Stimulated activated CD8-positive, alpha-beta memory T cell treated with anti-CD3 and anti-CD28 coated beads, Interleukin-7, amount 100 ng/mL, for 48 hours (primary cell): ENCODE measurements at regions not wholly inside any gene's neighbourhood (a gene's known extent, or its start where the extent isn't known, plus 50 kb on each side); places are given as distances from the start of the nearest gene placed in this dataset.

Experiments used
- DNase-seq, 2 donors: peaks; one replicate each; pipeline ENCODE4 v3.0.0-alpha.2; 2020; ENCODE audit warnings: low read depth in 1 of 2; ENCODE audit errors: extremely low read depth in 1 of 2

DNA sequence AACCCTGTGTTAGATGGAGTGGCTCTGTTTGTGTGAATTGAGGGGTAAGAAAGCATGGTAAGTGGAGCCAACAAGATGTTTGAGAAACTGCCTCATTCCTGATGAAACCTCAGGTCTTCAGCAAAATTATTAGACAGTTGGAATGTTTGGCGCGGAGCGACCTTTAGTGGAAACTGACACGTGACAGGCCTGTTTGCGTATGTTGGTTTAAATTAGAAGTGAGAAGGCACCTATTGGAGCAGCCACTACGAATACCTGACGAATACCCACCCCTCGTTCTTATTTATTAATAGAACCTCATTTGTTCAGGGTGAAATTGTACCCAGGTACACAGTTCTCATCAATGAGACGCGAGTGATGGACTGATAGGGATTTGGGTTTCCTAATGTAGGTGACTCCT lies 63.2 kb upstream of the MIR17HG start:
- DNase-seq: no peak

DNA sequence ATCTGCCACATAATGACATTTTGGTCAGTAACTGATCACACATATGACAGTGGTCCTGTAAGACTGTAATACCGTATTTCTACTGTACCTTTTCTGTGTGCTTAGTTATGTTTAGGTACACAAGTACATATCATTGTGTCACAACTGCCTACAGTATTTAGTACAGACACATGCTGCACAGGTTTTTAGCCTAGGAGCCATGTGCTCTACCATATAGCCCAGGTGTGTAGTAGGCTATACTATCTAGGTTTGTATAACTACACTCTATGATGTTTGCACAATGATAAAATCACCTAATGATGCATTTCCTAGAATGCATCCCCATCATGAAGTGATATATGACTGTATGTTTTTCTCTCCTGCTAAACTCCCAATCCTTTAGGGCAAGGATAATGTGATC lies 61.2 kb upstream of the MIR17HG start:
- no peak for DNase-seq

DNA sequence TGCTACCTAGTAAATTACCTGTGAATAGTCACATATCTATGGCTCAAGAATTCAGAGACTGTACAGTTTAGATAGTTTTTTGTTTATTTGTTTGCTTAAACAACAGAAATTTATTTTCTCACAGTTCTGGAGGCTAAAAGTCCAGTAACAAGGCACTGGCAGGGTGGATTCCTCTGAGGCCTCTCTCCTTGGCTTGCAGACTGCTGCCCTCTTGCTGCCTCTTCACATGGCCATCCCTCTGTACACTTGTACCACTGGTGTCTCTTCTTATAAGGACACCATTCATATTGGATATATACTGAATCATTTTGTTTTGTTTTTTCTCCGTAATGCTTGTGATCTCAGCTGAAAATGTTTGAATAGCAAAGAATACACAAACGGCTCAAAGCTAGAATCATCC lies 56.4 kb upstream of the MIR17HG start:
- no peak for DNase-seq

DNA sequence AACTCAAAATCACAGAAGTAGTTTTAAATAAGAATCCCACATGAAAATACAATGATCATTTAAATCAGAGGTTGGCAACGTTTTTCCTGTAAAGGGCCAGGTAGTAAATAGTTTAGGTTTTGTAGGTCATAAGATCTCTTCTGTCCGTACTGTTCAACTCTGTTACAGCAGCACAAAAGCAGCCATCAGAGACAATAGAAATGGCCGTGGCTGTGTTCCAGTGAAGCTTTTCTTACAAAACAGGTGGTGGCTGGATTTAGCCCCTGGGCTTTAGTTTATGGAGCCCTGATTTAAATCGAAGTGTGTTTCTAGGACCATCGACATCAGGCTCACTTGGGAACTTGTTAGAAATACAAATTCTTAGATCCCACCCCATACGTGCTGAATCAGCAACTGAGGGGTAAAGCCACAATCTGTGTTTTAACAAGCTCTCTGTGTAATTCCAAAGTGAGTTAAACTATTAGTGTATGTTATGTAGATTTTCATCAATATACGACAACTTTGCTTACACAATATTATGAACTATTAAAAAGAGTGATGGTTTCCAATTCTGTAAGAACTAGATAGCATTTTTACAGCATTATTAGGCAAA lies 54.8 kb upstream of the MIR17HG start:
- DNase-seq: no peak

DNA sequence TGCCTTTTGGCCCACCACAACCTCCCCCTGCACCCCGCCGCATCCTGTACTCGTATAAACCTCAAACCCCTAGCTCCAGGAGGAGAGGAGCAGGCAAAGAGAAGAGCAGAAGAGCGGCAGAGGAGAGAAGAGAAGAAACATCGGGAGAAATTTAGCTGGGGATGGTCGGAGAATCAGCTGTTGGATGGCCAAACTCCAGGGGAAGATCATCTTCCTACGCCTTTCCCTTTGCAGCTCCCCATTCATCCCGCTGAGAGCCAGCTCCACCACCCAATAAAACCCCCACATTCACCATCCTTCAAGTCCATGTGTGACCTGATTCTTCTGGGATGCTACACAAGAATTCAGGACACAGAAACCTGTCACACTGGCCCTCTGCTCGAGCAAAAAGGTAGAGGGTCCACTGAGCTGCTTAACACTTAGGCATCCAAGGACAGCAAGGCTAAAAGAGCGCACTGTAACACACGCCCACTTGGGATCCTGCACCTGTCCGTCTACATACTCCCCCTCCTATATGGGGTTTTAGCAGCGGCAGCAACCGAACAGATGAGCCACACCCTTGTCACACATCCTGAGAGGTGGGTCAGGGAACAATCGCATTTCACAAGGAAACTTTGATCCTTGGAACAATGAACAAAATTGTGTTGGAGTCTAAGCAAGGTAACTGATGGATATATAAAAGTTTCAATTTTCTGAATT lies 51.6 kb upstream of the MIR17HG start:
- no peak for DNase-seq

DNA sequence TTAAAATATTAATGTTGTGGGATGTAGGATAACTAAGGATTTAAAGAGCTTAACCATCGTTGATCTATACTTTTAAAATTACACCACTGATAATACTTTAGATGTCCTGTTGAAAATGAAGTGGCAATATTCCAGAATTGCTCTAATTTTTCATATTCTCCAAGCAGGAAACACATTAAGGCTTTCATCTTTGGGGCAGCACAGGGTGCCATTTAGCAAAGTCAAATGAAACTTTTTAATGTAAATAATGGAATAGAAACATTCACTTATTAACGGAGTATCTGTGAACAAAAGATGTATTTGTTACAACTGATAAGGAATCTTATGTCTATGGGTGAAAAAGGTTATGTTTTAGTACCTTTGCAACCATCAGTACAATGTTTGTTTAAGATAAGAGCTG lies 50.0 kb upstream of the MIR17HG start:
- no peak for DNase-seq
